Natural killer cell (primary cell): ENCODE measurements at regions not wholly inside any gene's neighbourhood (a gene's known extent, or its start where the extent isn't known, plus 50 kb on each side); places are given as distances from the start of the nearest gene placed in this dataset.

Experiments
- ATAC-seq, 3 donors: fragments of 150-1000 bp in 2 of 3; fragments of 200-7000 bp in 1 of 3; cut with Tn5 transposase; 1 replicate in 1 of 3; 2 replicates in 2 of 3; pipeline ENCODE4 v1.10.0; 2021; ENCODE audit warnings: mild to moderate bottlenecking in 2 of 3, moderate library complexity in 2 of 3
- DNase-seq, 2 donors: peaks; one replicate each; pipeline versions ENCODE4 v3.0.0 to v3.0.0-alpha.2; 2013 to 2021; ENCODE audit warnings: mixed read lengths in 1 of 2
- H3K27ac ChIP-seq: one replicate; pipeline ENCODE4 v1.5.1; 2013; ENCODE audit warnings: mild to moderate bottlenecking, low read length
- H3K27me3 ChIP-seq: one replicate; pipeline ENCODE4 v1.6.1; 2013; ENCODE audit warnings: low read length; ENCODE audit not compliant: control insufficient read depth, insufficient read depth
- H3K36me3 ChIP-seq: one replicate; pipeline ENCODE4 v1.6.1; 2013; ENCODE audit warnings: low read length; ENCODE audit not compliant: control insufficient read depth, insufficient read depth
- H3K4me1 ChIP-seq: one replicate; pipeline ENCODE4 v1.6.1; 2013; ENCODE audit warnings: low read length; ENCODE audit not compliant: control insufficient read depth, insufficient read depth
- H3K4me3 ChIP-seq: one replicate; pipeline ENCODE4 v1.5.1; 2013; ENCODE audit warnings: low read length
- H3K9me3 ChIP-seq: one replicate; pipeline ENCODE4 v1.6.1; 2013; ENCODE audit warnings: low read length; ENCODE audit not compliant: control insufficient read depth, insufficient read depth
- H3K27ac Mint-ChIP-seq, 2 donors: one replicate each; pipeline ENCODE4 v1.8.0; 2022; ENCODE audit warnings: mild to moderate bottlenecking in 2 of 2, mixed read lengths in 2 of 2, moderate library complexity in 1 of 2
- H3K27me3 Mint-ChIP-seq, 2 donors: one replicate each; pipeline ENCODE4 v1.8.0; 2022; ENCODE audit warnings: low read depth in 2 of 2, mixed read lengths in 2 of 2
- H3K36me3 Mint-ChIP-seq: one replicate; pipeline ENCODE4 v1.8.0; 2022; ENCODE audit warnings: mixed read lengths
- H3K4me1 Mint-ChIP-seq, 2 donors: one replicate each; pipeline ENCODE4 v1.8.0; 2022; ENCODE audit warnings: mixed read lengths in 2 of 2
- H3K4me3 Mint-ChIP-seq: one replicate; pipeline ENCODE4 v1.8.0; 2022; ENCODE audit warnings: mild to moderate bottlenecking, moderate library complexity, mixed read lengths
- H3K9me3 Mint-ChIP-seq, 2 donors: one replicate each; pipeline ENCODE4 v1.8.0; 2022; ENCODE audit warnings: mixed read lengths in 2 of 2
- WGBS: methylation state at CpG from one replicate; pipeline ENCODE4 v1.1.7; 2013; ENCODE audit warnings: missing lambda C conversion rate; ENCODE audit not compliant: insufficient coverage; 5-methylcytosine and 5-hydroxymethylcytosine counted together
- intact Hi-C: fragments of 100-400 bp; cut with micrococcal nuclease; formaldehyde crosslinking; loops from one replicate; pipeline ENCODE4 v1.14.2; 2022
- TF ChIP-seq, protein P1 (sequence below): fragments of 200-600 bp; IDR thresholded peaks from one replicate; pipeline ENCODE4 v1.8.0; 2022; ENCODE audit warnings: antibody characterized with exemption

DNA sequence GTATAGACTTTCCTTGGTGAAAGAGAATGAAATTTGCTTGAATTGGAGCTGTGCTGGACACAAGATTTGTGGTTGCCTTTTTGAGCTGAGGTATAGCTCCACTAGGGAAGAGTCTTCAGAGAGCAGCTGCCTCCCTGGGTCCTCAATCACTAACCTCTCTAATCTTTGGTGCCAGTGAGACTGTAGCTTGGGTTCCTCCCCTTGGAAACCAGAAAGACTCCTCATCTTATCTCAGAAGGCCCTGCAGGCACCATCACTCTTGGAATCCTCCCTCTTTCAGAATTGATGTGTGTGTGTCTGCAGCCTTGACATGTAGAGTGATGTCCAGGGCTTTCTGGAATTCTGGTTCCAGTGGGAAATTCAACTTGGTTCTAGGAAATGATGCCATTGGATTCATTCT lies 426.5 kb downstream of the RPS24 start:
- peaks cover 6 to 24% of the 10 kb centered on the region in 2 donors for H3K27me3 Mint-ChIP-seq
- no peaks in the 10 kb centered on the region for H3K9me3 Mint-ChIP-seq
- Histone ChIP-seq H3K4me1 (no peaks in the 10 kb centered on the region), H3K36me3 (no peaks in the 10 kb centered on the region), H3K9me3 (no peaks in the 10 kb centered on the region), H3K4me3 (no peak overlapping the region), H3K27ac (no peak overlapping the region), H3K27me3 (peaks cover 2% of the 10 kb centered on the region)
- H3K27ac Mint-ChIP-seq, result no peak overlapping the region
- DNase-seq (no peak), ATAC-seq (no peak)
- H3K4me1 Mint-ChIP-seq, result no peaks in the 10 kb centered on the region
- intact Hi-C loops, result no loop called here
- no peak overlapping the region for H3K4me3 Mint-ChIP-seq
- no peaks in the 10 kb centered on the region for H3K36me3 Mint-ChIP-seq
- TF ChIP-seq, protein P1, sequence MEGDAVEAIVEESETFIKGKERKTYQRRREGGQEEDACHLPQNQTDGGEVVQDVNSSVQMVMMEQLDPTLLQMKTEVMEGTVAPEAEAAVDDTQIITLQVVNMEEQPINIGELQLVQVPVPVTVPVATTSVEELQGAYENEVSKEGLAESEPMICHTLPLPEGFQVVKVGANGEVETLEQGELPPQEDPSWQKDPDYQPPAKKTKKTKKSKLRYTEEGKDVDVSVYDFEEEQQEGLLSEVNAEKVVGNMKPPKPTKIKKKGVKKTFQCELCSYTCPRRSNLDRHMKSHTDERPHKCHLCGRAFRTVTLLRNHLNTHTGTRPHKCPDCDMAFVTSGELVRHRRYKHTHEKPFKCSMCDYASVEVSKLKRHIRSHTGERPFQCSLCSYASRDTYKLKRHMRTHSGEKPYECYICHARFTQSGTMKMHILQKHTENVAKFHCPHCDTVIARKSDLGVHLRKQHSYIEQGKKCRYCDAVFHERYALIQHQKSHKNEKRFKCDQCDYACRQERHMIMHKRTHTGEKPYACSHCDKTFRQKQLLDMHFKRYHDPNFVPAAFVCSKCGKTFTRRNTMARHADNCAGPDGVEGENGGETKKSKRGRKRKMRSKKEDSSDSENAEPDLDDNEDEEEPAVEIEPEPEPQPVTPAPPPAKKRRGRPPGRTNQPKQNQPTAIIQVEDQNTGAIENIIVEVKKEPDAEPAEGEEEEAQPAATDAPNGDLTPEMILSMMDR, result no peak

DNA sequence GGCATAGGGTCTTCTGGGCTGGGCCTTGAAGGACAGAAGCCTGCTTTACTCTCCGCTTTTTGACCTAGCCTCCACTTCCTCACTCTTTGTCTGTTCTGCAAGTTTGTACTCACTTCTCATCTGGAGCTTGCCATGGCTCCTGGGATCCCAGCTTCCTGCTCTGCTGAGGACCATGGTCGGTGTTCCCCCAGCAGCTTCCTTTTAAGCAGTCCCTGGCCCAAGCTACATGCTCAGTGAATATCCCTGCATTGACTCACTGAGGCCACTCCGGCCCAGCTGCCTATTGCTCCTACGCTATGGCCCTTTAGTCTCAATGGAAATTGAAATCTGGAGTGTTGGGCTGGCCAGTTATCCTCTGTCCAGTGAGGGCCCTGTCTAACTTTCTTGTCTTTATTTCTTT lies 427.7 kb downstream of the RPS24 start:
- H3K27ac Mint-ChIP-seq, result no peak overlapping the region
- intact Hi-C loops, result no loop called here
- ATAC-seq, result no peak

DNA sequence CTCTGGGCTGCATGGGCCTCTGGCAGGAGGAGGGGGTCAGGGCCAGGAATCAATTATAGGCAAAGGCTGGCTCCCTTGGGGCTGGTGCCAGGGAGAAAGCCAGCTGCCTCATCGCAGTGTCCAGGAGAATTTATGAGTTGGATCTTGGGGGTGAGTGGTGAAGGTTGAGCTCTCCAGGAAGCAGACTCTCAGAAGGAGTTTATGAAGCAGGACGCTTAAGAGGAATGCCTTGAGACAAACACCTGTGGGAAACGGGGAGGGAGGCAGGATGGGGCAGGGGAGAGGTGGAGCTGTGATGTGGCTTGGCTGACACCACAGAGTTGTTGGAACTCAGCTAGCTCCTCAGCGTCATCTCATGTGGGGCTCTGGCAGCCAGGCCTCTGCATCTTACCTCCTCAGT lies 428.5 kb downstream of the RPS24 start:
- intact Hi-C loops, result no loop called here
- no peak overlapping the region for H3K4me3 Mint-ChIP-seq

More for the DNA sequence above, 427.7 kb downstream of the RPS24 start:
- Histone ChIP-seq H3K9me3 (no peaks in the 10 kb centered on the region), H3K36me3 (no peaks in the 10 kb centered on the region), H3K4me1 (no peaks in the 10 kb centered on the region), H3K27ac (no peak overlapping the region), H3K4me3 (no peak overlapping the region), H3K27me3 (peaks cover 2% of the 10 kb centered on the region)
- no peaks in the 10 kb centered on the region for H3K36me3 Mint-ChIP-seq
- DNase-seq, result no peak
- no peaks in the 10 kb centered on the region for H3K9me3 Mint-ChIP-seq
- no peak overlapping the region for H3K4me3 Mint-ChIP-seq
- peaks cover 6 to 14% of the 10 kb centered on the region in 2 donors for H3K27me3 Mint-ChIP-seq
- H3K4me1 Mint-ChIP-seq, result no peaks in the 10 kb centered on the region
- TF ChIP-seq, protein P1, result no peak
- WGBS, result 90% methylated on average over 4 of the region's 4 CpGs

DNA sequence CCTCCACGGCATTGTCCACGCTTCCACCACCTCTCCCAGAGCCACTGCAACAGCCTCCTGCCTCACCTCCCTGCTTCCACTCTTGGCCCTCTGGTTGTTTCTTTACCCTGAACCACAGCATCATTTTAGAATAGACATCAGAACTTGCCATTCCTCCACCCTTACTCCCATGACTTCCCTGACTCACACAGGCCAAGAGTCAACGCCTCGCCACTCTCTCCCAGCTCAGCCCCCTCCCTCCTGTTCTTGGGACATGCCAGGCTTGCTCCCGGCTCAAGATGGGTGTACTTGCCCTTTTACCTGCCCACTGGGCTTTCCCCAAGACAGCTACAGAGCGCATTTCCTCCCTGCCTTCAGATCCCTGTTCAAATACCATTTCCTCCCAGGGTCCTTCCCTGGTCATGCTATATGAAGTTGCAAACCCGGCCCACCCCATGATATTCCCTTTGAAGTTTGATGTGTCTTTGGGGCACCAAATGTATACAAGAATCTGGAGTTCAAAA lies 429.1 kb downstream of the RPS24 start:
- TF ChIP-seq, protein P1, result no peak
- no peak overlapping the region for H3K4me3 Mint-ChIP-seq
- no peaks in the 10 kb centered on the region for H3K36me3 ChIP-seq
- no peak overlapping the region for H3K4me3 ChIP-seq
- whole genome bisulfite sequencing, result 87% methylated on average over 7 of the region's 7 CpGs
- H3K27me3 ChIP-seq, result peaks cover 2% of the 10 kb centered on the region
- H3K9me3 Mint-ChIP-seq, result no peaks in the 10 kb centered on the region
- no peaks in the 10 kb centered on the region for H3K36me3 Mint-ChIP-seq
- intact Hi-C loops, result no loop called here
- H3K4me1 Mint-ChIP-seq, result no peaks in the 10 kb centered on the region
- H3K4me1 ChIP-seq, result no peaks in the 10 kb centered on the region
- peaks cover 6 to 14% of the 10 kb centered on the region in 2 donors for H3K27me3 Mint-ChIP-seq
- H3K27ac ChIP-seq, result no peak overlapping the region
- ATAC-seq (no peak), DNase-seq (no peak)
- H3K27ac Mint-ChIP-seq, result no peak overlapping the region
- no peaks in the 10 kb centered on the region for H3K9me3 ChIP-seq

More for the DNA sequence above, 428.5 kb downstream of the RPS24 start:
- WGBS, result 69% methylated on average over 4 of the region's 4 CpGs
- no peaks in the 10 kb centered on the region for H3K36me3 ChIP-seq
- peaks cover 2% of the 10 kb centered on the region for H3K27me3 ChIP-seq
- DNase-seq (no peak), ATAC-seq (no peak)
- no peak overlapping the region for H3K4me3 ChIP-seq
- no peaks in the 10 kb centered on the region for H3K9me3 ChIP-seq
- Mint-ChIP-seq H3K27me3 (peaks cover 6 to 14% of the 10 kb centered on the region in 2 donors), H3K9me3 (no peaks in the 10 kb centered on the region), H3K36me3 (no peaks in the 10 kb centered on the region), H3K27ac (no peak overlapping the region), H3K4me1 (no peaks in the 10 kb centered on the region)
- no peaks in the 10 kb centered on the region for H3K4me1 ChIP-seq
- no peak overlapping the region for H3K27ac ChIP-seq
- TF ChIP-seq, protein P1, result no peak
